Erythroblast (primary cell): ENCODE measurements at regions not wholly inside any gene's neighbourhood (a gene's known extent, or its start where the extent isn't known, plus 50 kb on each side); places are given as distances from the start of the nearest gene placed in this dataset.
"Not testable (repeated sequence)": the region's sequence is repeated elsewhere in the genome, so short reads cannot be mapped to it uniquely, and the experiment has no call there.

Source experiments
- DNase-seq, 2 experiments: peaks; one replicate each; lab custom pipeline; 2025; lab: John Stamatoyannopoulos, UW
- GATA1 ChIP-seq: IDR thresholded peaks from 2 replicates; pipeline ENCODE4 v1.6.1; 2011; ENCODE audit warnings: low read depth, mild to moderate bottlenecking, control low read depth, low read length, moderate library complexity
- POLR2A ChIP-seq: IDR thresholded peaks from 2 replicates; pipeline ENCODE4 v1.6.1; 2011; ENCODE audit warnings: mild to moderate bottlenecking, low read length

DNA sequence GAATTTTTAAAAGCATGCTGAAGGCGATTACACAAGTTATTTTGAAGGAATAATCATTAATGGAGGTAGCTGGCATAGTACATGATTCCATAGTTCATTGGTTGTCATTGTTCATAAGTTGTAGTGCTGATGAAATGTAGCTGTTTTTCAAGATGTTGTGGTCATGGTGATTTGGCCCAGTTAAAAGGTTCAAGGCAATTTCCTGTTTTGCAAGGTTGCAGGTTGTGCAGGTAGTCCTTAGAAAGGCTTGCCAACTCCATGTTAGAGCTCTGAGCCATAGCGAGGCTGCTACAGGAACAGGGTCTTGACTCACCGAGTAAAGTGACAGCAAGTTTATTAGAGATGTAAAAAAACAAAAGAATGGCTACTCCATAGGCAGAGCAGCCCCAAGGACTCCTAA, 95.8 kb upstream of the CHORDC1 start:
- TF ChIP-seq GATA1, result no peak
- no peak for TF ChIP-seq POLR2A

DNA sequence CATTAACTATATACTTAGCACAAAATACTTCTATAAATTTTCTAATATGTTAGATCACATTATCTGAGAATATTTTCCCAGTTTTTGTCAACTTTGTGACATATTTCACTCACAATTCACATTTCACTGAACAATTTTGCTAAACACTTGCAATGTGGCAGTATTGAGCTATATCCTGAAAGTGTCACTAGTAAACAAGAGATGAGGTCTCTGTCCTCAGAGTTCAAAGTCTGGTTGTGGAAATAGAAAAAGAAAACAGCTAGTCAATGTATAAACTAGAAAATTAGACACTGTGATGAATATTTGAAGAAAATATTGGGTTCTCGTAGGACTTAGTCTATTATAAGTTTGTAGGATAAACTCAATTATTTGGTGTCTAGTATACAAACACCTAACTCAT, 87.4 kb upstream of the CHORDC1 start:
- no peak for DNase-seq
- TF ChIP-seq POLR2A (no peak), GATA1 (no peak)

More for the DNA sequence above, 95.8 kb upstream of the CHORDC1 start:
- DNase-seq, result no peak

DNA sequence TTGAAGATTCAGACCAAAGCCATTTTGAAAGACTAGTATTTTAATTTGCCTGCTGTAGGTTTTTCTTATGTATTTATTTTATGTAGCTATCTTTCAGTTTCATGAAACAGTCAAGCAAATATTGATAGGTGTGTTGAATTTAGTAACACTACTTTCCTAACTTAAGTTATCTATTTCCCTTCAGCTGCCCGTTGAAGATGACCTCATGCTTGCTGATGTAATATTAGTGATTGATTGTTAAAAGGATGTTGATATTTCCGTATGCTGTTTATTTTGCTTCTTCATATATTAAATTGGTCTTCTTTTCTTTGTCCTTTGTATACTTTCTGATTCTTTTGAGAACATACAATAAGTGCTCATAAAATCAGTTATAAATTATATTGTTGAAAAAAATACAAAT, 86.8 kb upstream of the CHORDC1 start:
- TF ChIP-seq POLR2A (no peak), GATA1 (no peak)
- no peak for DNase-seq

DNA sequence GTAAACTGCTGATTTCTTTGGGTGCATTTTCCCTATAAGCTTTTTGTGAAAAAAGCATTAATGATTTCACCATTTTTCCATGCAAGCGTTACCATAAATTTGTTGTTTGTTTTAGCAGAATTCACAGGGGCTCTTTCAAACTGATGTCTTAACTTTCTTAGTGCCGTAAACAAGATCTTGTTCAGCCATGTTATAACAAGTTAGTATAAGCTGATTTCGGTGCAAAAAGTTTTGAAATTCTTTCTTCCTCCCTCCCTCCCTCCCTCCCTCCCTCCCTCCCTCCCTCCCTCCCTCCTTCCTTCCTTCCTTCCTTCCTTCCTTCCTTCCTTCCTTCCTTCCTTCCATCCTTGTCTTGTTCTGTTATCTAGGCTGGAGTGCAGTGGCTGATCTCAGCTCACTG, 71.7 kb upstream of the CHORDC1 start:
- no peak for DNase-seq
- no peak for TF ChIP-seq GATA1

DNA sequence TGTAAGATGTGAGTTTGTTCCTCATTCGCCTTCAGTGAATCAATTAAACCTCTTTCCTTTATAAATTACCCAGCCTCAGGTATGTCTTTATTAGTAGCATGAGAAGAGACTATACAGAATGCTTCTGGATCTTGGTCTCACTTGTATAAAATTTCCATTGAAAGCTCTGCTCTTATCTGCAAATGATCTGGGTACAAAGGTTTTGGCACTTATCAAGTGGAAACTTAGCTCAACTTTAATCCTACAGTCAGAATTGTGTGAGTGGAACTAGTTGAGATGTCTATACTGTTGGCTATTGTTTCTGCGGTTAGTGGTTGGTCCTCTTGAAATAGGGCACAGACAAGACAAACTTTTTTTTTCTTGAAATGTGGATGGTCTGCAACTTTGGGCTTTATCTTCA, 71.2 kb upstream of the CHORDC1 start:
- no peak for DNase-seq
- TF ChIP-seq GATA1, result no peak
- TF ChIP-seq POLR2A, result no peak

DNA sequence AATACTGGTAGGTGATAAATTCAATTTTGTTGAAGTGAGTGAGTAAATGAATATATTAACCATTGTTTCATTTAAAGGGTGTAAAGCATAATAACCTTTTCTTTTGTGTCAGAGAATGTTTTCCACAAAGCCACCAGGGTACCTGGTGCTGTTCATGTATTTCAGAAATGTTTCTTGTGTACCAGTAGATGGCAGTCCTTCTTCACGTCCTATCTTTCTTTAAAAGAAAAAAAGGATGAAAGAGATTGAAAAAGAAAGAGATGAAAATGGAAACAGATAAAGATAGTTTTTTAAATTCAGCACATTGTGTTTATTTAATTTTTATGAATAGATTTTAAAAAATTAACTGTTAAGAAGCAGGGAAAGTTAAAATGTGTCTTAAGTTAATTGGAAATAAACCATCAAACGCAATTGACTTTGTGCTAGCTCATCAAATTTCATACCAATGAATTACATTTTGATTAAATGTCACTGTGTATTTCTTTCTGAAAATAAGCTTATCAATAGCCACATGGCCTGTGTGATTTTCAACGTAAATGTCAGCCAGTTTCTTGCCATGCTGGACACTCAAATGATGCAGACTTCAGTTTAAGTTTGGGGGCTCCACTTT, 65.5 kb upstream of the CHORDC1 start:
- TF ChIP-seq GATA1 (no peak), POLR2A (no peak)
- no peak for DNase-seq

DNA sequence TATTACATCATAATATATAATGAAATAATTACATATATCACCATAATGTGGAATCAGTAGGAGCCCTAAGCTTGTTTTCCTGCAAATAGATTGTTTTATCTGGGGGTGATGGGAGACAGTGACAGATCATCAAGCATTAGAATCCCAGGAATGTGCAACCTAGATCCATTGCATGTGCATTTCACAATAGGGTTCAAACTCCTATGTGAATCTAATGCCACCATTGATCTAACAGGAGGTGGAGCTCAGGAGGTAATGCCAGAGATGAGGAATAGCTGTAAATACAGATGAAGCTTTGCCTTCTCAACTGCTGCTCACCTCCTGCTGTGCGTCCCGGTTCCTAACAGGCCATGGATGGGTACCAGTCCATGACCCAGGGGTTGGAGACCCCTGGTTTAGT, 63.8 kb upstream of the CHORDC1 start:
- DNase-seq, result no peak
- TF ChIP-seq POLR2A, result no peak

DNA sequence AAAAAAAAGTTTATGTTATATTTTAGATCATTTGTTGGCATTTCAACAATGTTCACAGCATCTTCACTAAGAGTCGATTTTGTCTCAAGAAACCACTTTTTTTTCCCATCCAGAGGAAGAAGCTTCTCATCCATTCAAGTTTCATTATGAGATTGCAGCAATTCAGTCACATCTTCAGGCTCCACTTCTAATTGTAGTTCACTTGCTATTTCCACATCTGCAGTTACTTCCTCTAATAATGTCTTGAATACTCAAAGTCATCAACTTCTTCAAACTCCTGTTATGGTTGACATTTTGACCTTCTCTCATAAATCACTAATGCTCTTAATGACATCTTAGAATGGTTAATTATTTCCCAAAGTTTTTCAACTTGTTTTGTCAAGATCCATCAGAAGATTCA, 61.3 kb upstream of the CHORDC1 start:
- no peak for DNase-seq
- no peak for TF ChIP-seq POLR2A
- no peak for TF ChIP-seq GATA1

DNA sequence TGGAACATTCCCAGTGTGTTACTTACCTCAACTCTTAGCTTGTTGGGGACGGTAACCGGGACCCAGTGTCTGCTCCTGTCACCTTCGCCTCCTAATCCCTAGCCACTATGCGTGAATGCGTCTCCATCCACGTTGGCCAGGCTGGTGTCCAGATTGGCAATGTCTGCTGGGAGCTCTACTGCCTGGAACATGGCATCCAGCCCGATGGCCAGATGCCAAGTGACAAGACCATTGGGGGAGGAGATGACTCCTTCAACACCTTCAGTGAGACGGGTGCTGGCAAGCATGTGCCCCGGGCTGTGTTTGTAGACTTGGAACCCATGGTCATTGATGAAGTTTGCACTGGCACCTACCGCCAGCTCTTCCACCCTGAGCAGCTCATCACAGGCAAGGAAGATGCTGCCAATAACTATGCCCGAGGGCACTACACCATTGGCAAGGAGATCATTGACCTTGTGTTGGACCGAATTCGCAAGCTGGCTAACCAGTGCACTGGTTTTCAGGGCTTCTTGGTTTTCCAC, 59.8 kb upstream of the CHORDC1 start:
- DNase-seq, result not testable (repeated sequence)

DNA sequence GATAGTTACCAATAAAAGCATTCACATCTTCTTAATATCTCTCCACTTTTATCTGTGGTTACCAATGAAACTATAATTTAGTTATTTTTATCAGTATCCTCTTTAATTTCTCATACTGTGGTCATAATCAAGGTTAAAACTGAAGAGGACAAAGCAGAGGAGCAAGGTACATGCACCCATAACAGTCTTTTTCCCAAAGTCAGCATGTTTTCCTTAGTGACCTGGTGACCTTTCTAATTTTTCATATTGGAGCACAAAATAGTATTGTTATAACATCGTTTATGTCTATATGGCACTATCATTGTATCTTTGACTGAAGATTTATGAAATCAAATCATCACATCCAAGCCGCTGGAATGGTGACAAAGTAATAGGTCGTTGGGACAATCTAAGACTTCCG, 51.5 kb upstream of the CHORDC1 start:
- no peak for DNase-seq
- TF ChIP-seq POLR2A, result no peak
- TF ChIP-seq GATA1, result no peak
